Mammary epithelial cell (primary cell): ENCODE measurements at regions not wholly inside any gene's neighbourhood (a gene's known extent, or its start where the extent isn't known, plus 50 kb on each side); places are given as distances from the start of the nearest gene placed in this dataset.

Source experiments
- EZH2 ChIP-seq: IDR thresholded peaks from 2 replicates; pipeline ENCODE4 v1.6.1; 2012; ENCODE audit warnings: low read length, inconsistent platforms, borderline replicate concordance
- TF ChIP-seq, protein P1 (sequence below), 2 donors: IDR thresholded peaks in 1 of 2; conservative IDR thresholded peaks in 1 of 2; 2 replicates each; pipeline ENCODE4 v1.5.1; 2011 to 2012; ENCODE audit warnings: inconsistent platforms in 2 of 2, low read length in 2 of 2, mild to moderate bottlenecking in 2 of 2, control low read depth in 1 of 2, low read depth in 1 of 2; ENCODE audit not compliant: insufficient read depth in 1 of 2; ENCODE audit errors: extremely low read depth in 1 of 2

DNA sequence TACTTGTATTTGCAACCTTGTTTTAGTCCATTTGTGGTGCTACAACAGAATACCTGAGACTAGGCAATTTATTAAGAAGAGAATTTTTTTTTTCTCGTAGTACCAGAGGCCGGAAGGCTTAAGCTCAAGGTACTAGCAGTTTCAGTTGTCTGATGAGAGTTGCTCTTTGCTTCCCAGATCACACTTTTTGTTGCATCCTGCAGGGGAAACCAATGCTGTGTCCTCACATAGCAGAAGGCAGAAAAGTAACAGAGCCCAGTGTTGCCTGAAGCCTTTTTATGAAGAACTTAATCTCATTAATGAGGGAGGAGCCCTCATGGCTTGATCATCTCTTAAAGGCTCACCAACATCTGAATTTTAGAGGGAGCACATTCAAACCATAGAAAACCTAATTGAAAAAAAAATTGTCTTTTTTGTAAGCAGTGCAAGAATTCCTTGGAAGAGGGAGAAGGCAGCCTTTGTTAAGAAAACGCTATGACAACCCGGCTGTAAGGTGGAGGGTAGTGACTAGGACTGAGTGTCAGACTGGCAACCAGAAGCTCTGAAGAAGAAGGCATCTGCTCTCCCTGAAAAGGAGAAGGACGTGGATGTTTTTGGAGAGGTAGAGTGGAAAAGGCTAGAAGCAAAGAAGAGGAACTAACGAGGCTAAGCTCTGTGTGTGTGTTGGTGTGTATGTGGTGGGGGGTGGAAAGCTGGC lies 1245.3 kb downstream of the ROBO2 start:
- TF ChIP-seq, protein P1, sequence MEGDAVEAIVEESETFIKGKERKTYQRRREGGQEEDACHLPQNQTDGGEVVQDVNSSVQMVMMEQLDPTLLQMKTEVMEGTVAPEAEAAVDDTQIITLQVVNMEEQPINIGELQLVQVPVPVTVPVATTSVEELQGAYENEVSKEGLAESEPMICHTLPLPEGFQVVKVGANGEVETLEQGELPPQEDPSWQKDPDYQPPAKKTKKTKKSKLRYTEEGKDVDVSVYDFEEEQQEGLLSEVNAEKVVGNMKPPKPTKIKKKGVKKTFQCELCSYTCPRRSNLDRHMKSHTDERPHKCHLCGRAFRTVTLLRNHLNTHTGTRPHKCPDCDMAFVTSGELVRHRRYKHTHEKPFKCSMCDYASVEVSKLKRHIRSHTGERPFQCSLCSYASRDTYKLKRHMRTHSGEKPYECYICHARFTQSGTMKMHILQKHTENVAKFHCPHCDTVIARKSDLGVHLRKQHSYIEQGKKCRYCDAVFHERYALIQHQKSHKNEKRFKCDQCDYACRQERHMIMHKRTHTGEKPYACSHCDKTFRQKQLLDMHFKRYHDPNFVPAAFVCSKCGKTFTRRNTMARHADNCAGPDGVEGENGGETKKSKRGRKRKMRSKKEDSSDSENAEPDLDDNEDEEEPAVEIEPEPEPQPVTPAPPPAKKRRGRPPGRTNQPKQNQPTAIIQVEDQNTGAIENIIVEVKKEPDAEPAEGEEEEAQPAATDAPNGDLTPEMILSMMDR (conservative IDR thresholded peaks at IDR 0.05 in 1 of 2, IDR thresholded peaks at IDR 0.05 in 1 of 2; ENCODE audit: extremely low read depth in 1 of 2, insufficient read depth in 1 of 2, low read depth in 1 of 2, low read length in 2 of 2), result no peak
- no peak for TF ChIP-seq EZH2
